ENCODE measurements at regions not wholly inside any gene's neighbourhood (a gene's known extent, or its start where the extent isn't known, plus 50 kb on each side); places are given as distances from the start of the nearest gene placed in this dataset.

DNA sequence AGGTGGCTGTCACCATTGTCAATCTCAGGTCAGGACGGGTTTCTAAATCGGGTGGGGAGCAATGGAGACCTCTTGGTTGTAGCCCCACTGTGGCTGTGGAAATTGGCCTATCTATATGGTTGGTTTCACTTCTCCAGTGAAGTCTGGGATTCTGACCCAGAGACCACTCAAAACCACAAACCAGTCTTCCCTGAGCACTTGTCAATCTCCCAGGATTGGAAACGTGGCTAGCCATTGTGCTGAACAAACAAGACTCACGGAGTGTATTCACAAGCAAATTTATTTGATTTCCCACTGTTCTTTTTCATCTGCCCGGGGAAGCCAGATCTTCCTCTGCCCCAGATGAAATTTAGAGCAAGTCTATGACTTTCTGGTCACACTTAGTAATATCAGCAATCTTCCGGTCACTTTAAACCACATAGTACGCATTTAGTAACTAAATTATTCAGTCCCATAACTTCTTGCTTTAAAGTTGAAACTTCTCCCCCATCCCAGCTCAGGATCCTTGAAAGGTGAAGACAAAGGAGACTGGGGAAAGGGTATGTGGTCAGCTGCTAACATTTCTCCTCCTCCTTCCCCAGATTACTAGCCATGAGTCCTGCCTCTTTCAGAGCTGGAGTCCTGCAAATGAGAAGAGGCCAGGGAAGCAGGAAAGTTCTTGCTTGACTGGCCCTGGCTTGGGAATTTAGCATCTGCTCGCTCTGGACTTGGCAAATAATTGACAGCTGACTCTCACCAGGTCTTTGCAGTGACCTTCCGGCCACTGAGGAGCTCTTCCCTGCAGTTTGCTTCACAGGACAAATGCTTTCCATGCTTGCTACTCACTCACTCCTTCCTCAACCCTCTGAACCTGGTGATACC lies 123.2 kb upstream of the MAX start:
- DNase-seq: no peak

DNA sequence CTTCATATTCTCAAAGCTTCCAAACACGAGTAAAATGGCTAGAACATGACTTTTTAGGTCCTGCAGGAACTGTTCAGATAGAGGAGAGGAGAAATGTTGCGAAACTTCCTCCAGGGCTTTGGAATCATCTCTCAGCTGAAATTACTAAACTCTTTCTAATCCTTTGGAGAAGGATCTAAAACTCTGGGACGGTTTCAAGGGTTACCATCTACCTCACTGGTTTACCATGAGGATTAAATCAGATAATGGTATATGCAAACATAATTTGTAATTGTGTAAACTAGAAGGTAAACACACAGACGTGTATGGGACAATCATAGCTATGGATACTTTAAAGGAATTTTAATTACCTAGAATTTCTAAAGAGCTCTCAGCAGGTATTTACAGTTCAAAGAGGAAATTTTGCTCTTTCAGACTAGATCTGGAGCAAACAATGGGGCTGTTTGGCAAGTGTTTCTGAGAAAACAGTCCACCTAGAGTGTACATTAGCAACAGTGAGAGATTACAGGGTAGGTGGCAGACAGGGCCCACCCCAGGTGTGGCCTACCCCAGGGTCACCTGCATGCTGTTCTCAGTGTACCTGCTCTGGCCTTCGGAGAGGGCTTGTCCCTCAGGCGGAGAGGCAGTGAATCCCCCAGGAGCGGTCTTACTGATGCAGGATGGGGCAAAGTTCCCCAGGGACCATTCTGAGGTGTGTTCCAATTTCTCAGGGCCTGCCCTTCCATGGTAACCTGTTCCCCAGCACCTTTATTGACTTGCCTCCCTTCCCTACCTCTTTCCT lies 124.7 kb upstream of the MAX start:
- DNase-seq: no peak

DNA sequence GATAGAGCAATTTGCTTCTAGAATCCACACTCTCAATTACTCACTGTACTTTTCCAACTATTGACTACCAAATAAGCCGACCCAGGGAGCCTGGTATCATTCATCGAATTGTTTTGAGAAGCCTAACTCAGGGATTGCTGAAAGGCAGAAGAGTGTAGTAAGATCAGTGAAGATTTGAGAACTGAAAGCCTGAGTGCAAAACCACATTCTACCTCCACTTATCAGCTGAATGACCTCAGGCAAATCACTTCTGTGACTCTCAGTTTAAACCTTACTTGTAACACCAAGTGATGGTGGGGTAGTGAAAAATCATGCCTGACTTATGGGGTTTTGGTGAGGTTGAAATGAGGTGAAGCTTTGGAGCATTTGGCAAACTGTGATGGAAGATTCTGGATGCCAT lies 126.1 kb upstream of the MAX start:
- DNase-seq: no peak

DNA sequence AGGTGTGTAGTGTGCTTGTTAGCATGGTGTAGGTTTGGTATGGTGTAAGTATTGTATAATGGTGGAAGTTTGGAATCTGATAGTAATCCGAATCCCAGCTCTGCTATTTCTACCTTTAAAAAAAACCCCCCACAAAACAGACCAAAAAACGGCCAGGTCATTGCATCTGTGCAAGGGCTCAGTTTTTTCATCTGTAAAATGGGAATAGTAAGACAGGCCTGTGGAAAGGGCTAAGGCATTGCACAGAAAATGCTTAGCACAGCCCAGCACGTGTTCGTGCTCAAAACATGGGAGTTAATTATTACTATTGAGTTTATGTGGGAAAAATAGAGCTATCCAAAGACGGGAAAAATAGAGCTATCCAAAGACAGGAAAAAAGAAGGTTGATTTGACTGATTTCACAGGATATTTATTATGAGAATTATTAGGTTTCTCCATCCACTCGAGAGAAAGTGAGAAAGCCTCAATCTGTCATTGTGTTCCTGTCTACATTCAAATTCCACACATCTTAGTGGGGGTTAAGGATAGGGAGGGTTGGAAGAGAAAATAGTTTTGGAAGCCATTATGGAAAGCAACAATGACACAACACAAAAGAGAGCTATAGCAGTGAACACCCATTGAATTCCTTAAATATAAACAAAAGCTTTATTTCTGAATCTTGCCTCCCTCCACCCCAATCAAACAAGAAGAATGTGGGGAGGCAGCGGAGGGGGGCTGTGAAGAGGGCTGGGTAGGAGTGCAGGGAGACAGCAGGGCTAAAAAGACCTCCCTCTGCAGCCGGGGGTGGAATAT lies 126.8 kb upstream of the MAX start:
- DNase-seq: no peak

DNA sequence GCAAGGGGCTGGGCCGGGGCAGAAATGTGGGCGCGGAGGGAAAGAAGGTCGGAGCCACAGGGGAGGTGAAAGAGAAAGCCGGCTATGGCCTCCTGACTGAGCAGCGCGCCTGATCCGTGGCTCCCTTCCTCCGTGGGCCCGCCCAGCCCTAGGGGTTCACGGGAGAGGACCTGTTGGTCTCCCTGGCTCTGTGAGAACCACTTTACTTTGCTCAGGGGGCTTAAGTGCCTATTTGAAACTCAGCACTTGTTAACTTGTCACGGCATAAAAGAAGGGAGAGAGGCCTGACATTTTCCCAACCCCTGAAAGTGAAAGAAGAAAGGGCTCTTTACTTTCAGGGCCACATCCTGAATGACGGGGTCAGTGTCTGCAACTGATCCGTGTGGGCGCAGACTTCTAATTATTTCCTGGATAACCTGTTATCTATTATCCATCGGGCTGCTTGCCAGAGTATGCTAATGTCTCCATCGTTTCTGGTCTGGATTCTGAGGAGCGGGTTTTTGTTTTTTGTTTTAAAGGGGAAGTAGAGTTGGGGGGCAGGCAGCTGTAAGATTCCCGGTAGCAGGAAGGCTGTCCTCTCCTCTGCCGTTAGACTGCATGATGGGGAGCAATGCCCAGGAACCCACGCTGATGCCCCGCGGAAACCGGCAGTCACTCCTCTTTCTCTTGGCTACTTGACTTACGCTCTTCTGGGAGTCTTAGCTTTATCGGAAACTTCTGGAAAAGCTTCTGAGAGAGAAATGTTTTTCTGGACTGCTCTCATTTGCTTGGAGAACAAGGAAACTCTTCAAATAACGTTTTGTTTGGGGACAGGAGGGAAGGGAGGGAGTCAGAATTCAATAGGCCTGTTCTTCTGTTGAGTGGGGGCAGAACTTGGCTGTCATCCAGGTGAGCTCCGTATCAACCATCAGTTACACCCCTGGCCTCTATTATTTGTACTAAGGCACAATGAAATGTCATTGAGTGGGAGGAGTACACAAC lies 127.7 kb upstream of the MAX start:
- peak; percentile 22 for DNase-seq

DNA sequence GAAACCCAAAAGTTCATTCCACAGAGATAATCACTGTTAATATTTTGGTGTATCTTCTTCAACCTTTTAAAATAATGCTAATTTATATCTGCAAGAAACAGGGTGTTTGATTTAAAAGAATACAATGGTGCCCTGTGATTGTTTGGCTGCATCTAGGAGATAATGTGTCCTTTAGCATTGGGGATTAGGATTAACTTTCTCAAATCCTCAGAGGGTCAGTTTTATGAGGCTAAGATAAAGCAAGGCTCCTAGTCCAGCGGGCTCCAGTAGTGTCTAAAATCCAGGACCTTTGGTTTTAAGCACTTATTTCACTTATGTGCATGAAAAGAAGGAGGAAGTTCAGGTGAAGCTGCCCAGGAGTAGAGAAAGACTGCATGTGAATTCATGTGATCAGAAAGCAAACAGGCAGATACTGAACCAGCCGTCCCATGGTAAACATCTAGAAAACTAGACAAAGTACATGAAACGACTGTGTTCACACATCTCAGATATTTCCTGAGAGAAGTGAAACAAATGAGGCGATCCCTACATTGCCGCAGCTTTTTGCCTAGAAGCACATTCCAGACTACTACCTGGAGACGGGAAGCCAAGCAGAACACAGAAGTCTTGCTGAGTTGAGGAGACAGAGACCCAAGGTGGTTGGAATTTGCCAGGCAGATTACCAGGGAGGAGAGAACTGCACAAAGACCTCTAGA lies 129.1 kb upstream of the MAX start:
- DNase-seq: no peak

DNA sequence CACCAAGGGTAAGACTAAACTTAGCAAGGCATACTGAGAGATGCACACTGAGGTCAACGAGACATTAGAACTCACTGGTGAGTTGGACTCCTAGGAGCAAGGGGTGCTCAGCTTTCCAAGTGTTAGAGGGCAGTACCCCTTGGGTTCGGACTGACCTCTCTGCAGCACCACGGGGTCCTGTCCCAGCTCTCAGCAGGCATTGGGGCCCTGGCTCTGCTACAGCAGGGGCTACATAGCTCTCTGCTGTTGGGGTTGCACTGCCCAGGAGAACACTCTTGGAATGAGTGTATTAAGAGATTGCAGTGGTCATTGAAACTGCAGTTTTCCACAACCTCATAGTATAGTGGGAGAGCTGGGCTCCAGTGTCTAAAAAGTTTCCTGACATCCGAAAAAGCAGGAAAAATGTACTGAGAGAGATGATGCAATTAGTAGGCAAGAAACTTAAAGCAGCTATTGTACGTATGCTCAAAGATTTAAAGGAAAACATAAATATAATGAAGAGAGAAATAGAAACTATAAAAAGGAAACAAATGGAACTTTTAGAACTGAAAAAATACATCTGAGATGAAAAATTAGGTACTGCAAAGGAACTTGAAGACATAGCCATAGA lies 132.5 kb upstream of the MAX start:
- DNase-seq: no peak

DNA sequence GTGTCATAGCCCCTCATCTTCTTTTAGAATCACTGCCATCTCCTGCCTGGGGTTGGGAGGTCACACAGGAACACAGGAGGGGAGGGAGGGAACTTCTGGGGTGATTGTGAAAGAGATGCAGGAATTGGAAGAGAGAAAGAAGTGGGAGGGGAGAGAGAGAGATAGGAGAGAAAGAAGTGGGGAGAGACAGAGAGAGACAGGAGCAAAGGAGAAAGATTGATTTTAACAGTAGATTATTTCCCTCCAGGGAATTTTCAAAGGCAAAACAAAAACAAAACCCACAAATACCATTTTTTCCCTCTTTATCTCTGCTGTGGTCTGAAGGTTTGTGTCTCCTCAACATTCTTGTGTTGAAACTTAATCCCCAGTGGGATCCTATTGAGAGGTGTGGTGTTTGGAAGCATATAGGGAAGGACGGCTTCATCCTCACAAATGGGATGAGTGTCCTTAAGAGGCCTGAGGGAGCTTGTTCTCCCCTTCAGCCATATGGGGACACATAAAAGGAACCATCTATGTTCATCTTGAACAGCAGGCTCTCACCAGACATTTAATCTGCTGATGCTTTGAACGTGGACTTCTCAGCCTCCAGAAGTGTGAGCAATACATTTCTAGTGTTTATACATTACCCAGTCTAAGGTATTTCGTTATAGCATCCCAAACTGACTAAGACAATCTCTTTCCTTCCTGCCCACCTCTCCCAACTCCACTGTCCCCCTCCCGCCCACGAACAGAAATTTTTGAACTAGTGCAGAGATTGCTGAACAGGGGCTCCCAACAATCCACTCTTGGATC lies 134.9 kb upstream of the MAX start:
- no peak for DNase-seq

DNA sequence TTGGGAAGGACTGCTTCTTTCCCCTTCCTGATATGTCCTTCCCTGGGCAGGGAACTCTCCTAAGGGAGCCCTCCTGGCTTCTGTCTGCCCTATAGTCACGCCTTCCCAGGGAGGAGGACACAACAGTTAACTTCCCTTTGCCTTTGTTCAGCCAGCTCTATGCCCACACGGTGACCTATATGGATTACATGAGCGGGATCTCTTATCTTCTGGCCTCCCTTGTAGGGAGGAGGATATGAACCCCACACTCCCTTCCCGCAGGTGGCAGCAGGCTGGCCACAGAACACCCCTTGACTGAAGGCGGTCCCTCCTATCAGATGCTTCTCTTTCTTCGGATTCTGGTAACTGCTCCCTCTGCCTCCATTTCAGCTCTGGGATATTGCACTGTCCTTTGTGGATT lies 135.6 kb upstream of the MAX start:
- DNase-seq: no peak

DNA sequence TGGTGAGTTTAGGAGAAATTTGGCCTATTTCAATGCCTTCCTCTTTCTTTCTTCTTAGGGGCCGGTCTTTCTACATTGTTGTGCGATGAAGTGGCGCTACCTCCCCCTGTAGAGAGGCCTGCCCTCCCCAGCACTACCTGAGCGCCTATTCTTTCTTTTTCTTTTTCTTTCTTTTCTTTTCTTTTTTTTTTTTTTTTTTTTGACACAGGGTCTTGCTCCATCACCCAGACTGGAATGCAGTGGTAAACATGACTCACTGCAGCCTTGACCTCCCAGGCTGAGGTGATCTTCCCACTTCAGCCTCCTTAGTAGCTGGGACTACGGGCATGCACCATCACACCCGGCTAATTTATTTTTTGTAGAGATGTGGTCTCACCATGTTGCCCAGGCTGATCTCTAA lies 136.1 kb upstream of the MAX start:
- no peak for DNase-seq

DNA sequence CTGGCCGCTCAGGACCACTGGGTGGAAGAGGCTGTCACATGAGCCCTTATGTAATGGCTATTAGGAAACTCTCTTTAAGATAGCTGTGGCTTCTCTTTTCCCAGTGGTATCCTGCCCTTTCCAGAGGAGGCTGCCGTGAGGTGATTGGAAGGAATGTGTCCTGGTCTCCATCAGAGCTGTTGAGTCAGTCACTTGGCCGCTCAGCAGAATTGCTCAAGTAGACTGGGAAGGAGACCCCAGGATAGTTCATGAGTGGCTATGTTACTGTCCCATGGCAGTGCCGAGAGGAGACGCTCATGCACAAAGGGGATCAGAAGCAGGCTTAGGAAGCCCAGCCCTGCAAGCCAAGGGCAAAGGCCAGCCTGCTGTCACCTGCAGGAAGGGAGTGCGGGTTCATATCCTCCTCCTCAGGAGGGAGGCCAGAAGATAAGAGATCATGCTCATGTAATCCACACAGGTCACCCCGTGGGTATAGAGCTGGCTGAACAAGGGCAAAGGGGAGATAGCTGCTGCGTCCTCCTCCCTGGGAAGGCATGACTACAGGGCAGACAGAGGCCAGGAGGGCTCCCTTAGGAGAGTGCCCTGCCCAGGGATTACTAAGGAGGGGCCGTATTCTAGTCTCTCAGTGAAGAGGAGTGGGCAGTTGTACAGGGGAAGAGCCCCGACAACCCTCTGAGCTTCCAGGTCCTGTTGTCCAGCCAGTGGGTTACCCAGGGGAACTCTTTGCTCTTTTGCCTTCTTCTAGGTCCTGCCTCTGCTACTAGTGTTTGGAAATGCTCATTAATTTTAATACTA lies 137.0 kb upstream of the MAX start:
- DNase-seq: no peak

DNA sequence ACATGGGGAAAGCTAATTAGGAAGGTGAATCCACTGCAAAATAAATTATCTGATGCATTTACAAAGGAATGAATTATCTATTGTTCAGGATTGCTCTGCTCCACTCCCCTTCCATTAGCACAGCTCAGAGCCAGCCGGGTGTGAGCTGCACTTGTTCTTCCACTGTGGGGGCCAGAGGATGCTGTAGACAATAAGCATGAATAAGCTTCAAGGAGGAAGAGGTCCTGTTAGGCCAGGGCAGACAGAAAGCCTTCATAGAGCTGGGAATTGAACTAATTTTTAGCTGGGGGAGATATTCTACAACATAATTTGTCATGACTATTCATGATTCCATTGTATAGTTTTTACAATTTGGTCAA lies 137.6 kb upstream of the MAX start:
- DNase-seq: no peak

DNA sequence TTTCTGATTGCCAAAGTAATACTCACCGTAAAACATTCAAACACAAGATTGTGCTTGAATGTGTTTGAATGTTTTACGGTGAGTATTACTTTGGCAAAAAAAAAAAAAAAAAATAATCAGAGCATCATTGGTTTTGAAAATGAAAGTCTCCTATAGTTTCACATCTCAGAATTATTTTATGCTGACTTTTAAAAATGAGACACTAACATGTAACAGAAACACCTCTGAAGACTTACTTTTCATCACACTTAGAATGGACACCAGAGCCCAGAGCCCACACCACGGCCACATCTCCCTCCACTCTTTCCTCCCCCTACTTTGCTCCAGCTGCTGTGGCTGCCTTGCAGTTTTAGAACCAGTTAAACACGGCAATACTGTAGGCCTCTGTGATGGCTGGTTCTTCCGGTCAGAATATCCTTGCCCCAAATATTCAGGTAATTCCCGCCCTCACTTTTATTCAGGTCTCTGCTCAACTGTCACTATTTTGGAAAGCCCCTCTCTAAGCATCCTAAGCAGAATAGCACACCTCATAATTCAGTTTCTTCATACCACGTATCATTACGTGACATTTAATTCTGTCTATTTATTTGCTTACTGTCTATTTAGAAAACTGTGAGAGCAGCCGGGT lies 138.9 kb upstream of the MAX start:
- no peak for DNase-seq

DNA sequence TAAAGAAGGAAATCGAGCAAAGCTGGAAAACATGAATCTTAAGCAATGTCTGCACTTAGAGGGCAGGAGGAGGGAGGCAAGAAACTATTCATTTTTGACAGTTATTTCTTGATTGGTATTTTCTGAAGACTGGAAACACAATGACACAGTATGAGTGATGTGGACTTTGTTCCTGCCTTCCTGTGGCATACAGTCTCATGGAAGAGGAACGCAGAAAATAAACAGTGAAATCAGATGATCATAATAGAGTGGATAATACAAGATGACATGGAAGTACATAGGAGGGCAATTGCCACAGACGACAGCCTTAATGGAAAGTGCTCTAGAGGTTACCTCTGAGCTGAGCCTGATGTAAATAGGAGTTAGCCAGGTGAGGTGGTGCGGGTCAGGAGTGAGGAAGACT lies 140.4 kb upstream of the MAX start:
- no peak for DNase-seq

DNA sequence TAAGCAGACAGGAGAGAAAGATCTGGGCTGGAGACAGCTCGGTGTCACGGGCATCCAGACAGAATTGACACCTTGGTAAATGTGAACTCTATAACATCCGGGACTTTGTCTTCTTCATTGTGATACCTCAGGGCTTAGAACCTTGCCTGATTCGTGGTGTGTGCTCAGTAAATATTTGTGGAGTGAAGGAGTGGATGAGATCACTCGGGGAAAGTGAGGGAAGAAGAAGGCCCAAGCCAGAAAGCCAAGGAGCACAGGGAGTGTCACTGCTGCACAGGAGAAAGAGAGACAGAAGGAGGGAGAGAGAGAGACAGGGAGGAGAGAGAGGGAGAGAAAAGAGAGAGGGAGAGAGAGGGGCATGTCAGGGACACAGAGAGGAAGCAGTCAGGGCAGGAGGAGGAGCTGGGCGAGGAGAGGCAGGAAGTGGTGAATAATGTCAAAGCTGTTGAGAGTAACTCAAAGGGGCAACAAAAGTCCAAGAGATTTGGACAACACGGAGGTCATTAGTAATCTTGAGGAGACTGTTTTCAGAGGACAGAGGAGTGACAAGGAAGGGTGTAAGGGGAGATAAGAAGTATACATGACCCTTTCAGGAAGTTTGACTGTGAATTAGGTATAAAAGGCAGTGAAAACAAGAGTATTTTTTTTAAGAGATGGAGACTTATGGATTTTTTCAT lies 141.6 kb upstream of the MAX start:
- DNase-seq: no peak

DNA sequence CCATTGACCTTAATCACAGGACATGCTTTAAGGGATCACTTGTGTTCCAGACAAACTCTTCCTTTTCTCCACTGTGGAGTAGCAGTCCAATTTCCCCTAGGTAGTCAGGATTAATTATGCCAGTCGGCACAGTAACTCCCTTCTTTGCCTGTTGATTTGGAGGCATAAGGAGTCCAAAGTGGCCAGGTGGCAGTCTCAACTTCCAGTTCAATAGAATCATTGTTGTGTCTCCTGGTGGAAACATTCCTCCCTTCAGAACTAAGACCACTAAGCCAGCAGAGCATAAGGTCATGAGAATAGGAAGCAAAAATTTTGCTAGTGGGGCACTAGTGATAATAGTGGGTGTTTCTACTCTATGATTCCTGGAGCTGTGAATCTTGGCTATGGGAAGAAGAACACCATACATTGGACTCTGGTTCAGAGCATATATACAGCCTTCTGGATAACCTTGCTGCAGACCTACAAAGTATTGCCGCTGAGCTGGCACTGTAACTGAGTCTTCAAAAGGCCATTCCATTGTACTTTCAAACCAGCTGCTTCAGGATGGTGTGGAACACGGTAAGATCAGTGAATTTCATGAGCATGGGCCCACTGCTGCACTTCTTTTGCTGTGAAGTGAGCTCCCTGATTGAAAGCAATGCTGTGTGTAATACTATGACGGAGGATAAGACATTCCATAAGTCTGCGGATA lies 147.3 kb upstream of the MAX start:
- DNase-seq: no peak

DNA sequence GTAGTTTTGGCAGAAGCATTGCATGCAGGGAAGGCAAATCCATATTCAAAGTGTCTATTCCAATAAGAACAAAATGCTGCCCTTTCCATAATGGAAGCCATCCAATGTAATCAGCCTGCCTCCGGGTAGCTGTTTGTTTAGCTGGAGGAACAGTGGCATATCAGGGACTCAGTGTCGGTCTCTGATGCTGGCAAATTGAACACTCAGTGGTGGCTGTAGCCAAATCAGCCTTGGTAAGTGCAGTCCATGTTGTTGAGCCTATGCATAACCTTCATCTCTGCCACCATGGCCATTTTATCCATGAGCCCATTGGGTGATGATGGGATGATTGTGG lies 147.8 kb upstream of the MAX start:
- no peak for DNase-seq

DNA sequence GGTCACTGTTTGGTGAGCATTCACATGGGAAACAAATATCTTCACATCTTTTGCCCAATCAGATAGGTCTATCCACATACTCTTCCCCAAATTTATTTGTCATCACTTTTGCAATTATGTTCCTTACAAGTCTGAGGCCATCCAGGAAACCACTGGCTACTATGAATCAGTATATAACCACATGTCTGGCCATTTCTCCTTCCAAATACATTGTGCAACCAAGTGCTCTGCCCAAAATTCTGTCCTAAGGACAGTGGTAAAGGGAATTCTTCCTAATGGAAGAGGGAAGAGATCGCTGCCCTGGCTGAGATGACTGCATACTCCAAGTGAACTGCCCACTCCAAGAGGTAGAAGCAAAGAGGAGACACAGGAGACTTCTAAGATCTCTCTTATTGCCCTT lies 148.9 kb upstream of the MAX start:
- DNase-seq: no peak
